KMS-11 (cell line): ENCODE measurements at regions not wholly inside any gene's neighbourhood (a gene's known extent, or its start where the extent isn't known, plus 50 kb on each side); places are given as distances from the start of the nearest gene placed in this dataset.

Experiments used
- H2AFZ ChIP-seq: fragments of 200-600 bp; sonication (generic); 2 replicates; pipeline ENCODE4 v1.6.1; 2016; ENCODE audit warnings: antibody characterized with exemption, mixed run types, low read depth
- H3K27ac ChIP-seq: fragments of 200-600 bp; sonication (generic); 2 replicates; pipeline ENCODE4 v1.6.1; 2016; ENCODE audit warnings: mild to moderate bottlenecking, mixed run types
- H3K27me3 ChIP-seq: fragments of 200-600 bp; sonication (generic); 2 replicates; pipeline ENCODE4 v1.6.1; 2017; ENCODE audit warnings: mild to moderate bottlenecking, low read depth, mixed run types, moderate library complexity; ENCODE audit not compliant: insufficient read depth
- H3K36me3 ChIP-seq: fragments of 200-600 bp; sonication (generic); 2 replicates; pipeline ENCODE4 v1.6.1; 2017; ENCODE audit warnings: mild to moderate bottlenecking, mixed run types; ENCODE audit not compliant: insufficient read depth
- H3K4me1 ChIP-seq: fragments of 200-600 bp; sonication (generic); 2 replicates; pipeline ENCODE4 v1.6.1; 2016; ENCODE audit warnings: mild to moderate bottlenecking, low read depth, mixed run types; ENCODE audit not compliant: poor library complexity, severe bottlenecking
- H3K4me2 ChIP-seq: fragments of 200-600 bp; sonication (generic); 2 replicates; pipeline ENCODE4 v1.7.0; 2016; ENCODE audit warnings: mild to moderate bottlenecking, mixed run types
- H3K4me3 ChIP-seq: fragments of 200-600 bp; sonication (generic); IDR thresholded peaks from 2 replicates; pipeline ENCODE4 v1.6.1; 2017; ENCODE audit warnings: low read depth, low read length, mixed read lengths; ENCODE audit not compliant: insufficient read depth
- H3K79me2 ChIP-seq: fragments of 200-600 bp; sonication (generic); 2 replicates; pipeline ENCODE4 v1.6.1; 2016; ENCODE audit warnings: low read depth, mixed run types; ENCODE audit not compliant: insufficient read depth
- H3K9ac ChIP-seq: fragments of 200-600 bp; sonication (generic); 2 replicates; pipeline ENCODE4 v1.6.1; 2016; ENCODE audit warnings: mild to moderate bottlenecking, mixed run types
- H4K20me1 ChIP-seq: fragments of 200-600 bp; sonication (generic); 2 replicates; pipeline ENCODE4 v1.6.1; 2016; ENCODE audit warnings: mild to moderate bottlenecking, mixed run types; ENCODE audit not compliant: insufficient read depth
- CTCF ChIP-seq: fragments of 200-600 bp; sonication (generic); conservative IDR thresholded peaks from 2 replicates; pipeline ENCODE4 v1.6.1; 2017; ENCODE audit warnings: low read depth, mild to moderate bottlenecking, antibody characterized with exemption, low read length, moderate library complexity, mixed read lengths

GRCh38 chr5:176186107-176186506 lies 52.1 kb upstream of the SIMC1 start:
- Histone ChIP-seq H3K4me1 (peaks cover 10% of the 10 kb centered on the region), H3K27ac (no peak overlapping the region), H3K36me3 (no peaks in the 10 kb centered on the region), H3K4me2 (no peak overlapping the region), H2AFZ (no peak overlapping the region), H3K79me2 (peaks cover 2% of the 10 kb centered on the region; the same call in 1 of the 2 replicates), H3K9ac (no peak overlapping the region), H3K4me3 (no peak overlapping the region), H4K20me1 (no peaks in the 10 kb centered on the region), H3K27me3 (no peaks in the 10 kb centered on the region)
- TF ChIP-seq CTCF, result no peak

- no peak for TF ChIP-seq CTCF
- H3K4me1 ChIP-seq, result peaks cover 10% of the 10 kb centered on the region
- H3K36me3 ChIP-seq, result no peaks in the 10 kb centered on the region
- peaks cover 13% of the 10 kb centered on the region for H3K79me2 ChIP-seq
- H3K27me3 ChIP-seq, result no peaks in the 10 kb centered on the region
- no peak overlapping the region for H2AFZ ChIP-seq
- no peak overlapping the region for H3K4me3 ChIP-seq
- no peak overlapping the region for H3K9ac ChIP-seq
- H3K4me2 ChIP-seq, result no peak overlapping the region
- H3K27ac ChIP-seq, result no peak overlapping the region
- no peaks in the 10 kb centered on the region for H4K20me1 ChIP-seq
Measured at GRCh38 chr5:176187276-176188062, 50.8 kb upstream of the SIMC1 start.

- no peaks in the 10 kb centered on the region for H4K20me1 ChIP-seq
- H3K4me1 ChIP-seq, result peaks cover 10% of the 10 kb centered on the region
- no peaks in the 10 kb centered on the region for H3K36me3 ChIP-seq
- no peak for TF ChIP-seq CTCF
- H3K79me2 ChIP-seq, result peaks cover 15% of the 10 kb centered on the region
- no peak overlapping the region for H3K27ac ChIP-seq
- H3K9ac ChIP-seq, result no peak overlapping the region
- H3K4me3 ChIP-seq, result no peak overlapping the region
- H2AFZ ChIP-seq, result no peak overlapping the region
- H3K4me2 ChIP-seq, result no peak overlapping the region
- no peaks in the 10 kb centered on the region for H3K27me3 ChIP-seq
Measured at GRCh38 chr5:176188085-176188484, 50.1 kb upstream of the SIMC1 start.
